GM12875 (cell line): ENCODE measurements at regions not wholly inside any gene's neighbourhood (a gene's known extent, or its start where the extent isn't known, plus 50 kb on each side); places are given as distances from the start of the nearest gene placed in this dataset.
"Not testable (repeated sequence)": the region's sequence is repeated elsewhere in the genome, so short reads cannot be mapped to it uniquely, and the experiment has no call there.

Experiments
- H3K4me3 ChIP-seq: one replicate; pipeline ENCODE4 v1.5.1; 2011; ENCODE audit warnings: low read depth, low read length, control low read depth
- TF ChIP-seq, protein P1 (sequence below): IDR thresholded peaks from 2 replicates; pipeline ENCODE4 v1.5.1; 2011; ENCODE audit warnings: low read depth, mild to moderate bottlenecking, control low read depth, inconsistent platforms, low read length, moderate library complexity, borderline replicate concordance; ENCODE audit not compliant: insufficient read depth

DNA sequence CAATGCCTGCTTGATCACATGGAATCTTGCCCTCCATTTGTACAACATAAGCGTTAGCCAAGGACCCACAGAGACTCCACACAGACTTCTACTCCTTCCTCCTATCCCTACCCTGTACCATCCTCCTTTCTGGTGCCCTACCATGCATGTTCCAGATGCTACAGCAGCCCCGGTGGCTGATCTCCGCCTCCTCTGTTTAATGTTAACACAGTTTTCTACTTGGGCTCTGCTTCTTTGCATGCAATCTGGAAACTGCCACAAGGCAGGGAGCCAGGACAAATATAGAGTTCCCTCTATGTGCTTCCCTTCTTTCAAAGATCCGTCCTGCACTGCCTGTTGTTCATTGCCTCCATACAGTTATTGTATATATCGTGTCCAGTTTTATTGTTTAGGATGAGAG is 368.6 kb upstream of the TENM3 start:
- TF ChIP-seq, protein P1, sequence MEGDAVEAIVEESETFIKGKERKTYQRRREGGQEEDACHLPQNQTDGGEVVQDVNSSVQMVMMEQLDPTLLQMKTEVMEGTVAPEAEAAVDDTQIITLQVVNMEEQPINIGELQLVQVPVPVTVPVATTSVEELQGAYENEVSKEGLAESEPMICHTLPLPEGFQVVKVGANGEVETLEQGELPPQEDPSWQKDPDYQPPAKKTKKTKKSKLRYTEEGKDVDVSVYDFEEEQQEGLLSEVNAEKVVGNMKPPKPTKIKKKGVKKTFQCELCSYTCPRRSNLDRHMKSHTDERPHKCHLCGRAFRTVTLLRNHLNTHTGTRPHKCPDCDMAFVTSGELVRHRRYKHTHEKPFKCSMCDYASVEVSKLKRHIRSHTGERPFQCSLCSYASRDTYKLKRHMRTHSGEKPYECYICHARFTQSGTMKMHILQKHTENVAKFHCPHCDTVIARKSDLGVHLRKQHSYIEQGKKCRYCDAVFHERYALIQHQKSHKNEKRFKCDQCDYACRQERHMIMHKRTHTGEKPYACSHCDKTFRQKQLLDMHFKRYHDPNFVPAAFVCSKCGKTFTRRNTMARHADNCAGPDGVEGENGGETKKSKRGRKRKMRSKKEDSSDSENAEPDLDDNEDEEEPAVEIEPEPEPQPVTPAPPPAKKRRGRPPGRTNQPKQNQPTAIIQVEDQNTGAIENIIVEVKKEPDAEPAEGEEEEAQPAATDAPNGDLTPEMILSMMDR: no peak
- H3K4me3 ChIP-seq: no peak overlapping the region

DNA sequence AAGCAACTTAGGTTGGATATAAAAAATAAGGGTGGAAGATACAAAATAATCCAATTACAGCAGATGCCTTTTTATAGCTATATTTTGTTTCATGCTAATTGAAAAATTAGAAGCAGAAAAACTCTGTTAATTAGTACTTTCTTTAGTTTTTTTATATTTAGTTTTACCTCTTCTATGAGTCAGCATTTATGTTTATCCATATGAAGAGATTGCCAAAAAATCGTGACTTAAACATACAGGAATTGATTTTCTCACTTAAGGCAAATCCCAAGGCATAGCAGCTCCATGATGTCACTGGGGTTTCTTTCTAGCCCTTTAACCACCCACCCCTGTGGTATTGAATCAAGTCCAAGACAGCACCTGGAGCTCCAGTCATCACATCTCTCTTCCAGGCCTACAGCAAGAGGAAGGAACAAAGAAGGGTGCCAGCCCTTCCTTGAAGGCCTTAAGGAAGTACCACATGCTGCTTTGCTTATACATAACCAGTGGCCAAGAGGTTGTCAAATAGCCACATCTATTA is 365.8 kb upstream of the TENM3 start:
- H3K4me3 ChIP-seq: no peak overlapping the region
- TF ChIP-seq, protein P1: no peak

DNA sequence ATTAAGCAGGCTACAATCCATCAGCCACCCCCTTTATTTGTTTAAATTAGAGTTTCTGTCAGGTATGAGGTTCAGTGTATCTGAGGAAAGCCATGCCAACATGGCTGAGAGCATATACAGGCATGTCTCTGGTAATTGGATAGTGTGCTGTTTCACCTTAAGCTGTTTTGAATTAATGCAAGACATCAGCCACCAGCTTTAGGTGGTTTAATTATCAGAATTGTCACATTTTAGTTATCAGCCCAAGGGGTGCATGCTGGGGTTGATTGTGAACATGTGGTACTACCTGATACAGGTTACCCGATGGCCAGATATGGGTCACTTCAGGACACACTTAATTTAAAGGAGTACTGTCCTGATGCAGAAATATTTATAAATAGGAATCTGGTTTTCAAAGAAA is 353.2 kb upstream of the TENM3 start:
- no peak overlapping the region for H3K4me3 ChIP-seq
- TF ChIP-seq, protein P1: no peak

DNA sequence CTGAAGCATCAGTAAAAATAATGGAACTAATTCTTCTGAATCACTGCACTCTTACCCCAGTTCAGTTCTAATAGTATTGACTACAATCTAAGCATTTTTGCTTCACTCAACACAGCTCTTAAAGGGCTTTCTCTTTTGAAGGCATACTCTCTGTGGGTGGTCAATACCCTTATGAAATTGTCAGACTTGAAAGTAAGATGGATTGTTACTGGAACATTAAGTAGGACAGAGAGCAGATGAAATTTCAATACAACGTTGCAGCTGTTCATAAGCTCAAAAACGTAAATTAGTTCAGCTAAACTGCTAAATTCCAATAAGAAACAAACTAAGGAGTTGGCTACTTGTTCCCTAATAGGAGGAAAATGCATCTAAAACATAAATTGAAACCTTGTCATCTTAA is 352.3 kb upstream of the TENM3 start:
- TF ChIP-seq, protein P1: no peak
- H3K4me3 ChIP-seq: no peak overlapping the region

- TF ChIP-seq, protein P1: no peak
- H3K4me3 ChIP-seq: no peak overlapping the region
Observed at GRCh38 chr4:181896614-181897013, 346.6 kb upstream of the TENM3 start.

DNA sequence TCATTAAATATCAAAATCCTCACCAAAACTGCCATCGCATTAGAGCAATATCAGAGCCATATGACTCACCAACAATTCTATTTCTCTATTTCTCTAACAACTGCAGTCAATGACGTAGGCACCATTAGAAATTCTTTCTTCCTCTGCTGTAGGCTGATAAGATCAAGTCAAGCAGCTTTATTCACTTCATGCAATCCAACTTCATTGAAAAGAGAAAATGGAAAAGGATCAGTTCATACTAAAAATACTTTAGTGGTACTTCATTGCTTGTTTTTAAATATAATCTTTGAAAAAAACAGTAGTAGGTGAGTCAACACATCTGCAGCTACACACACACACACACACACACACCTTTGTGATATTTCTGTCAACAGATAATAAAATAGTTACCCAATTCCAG is 345.3 kb upstream of the TENM3 start:
- H3K4me3 ChIP-seq: no peak overlapping the region

GRCh38 chr4:181902404-181902803 is 340.8 kb upstream of the TENM3 start:
- H3K4me3 ChIP-seq: not testable (repeated sequence)

More for the DNA sequence above, 345.3 kb upstream of the TENM3 start:
- TF ChIP-seq, protein P1: no peak

DNA sequence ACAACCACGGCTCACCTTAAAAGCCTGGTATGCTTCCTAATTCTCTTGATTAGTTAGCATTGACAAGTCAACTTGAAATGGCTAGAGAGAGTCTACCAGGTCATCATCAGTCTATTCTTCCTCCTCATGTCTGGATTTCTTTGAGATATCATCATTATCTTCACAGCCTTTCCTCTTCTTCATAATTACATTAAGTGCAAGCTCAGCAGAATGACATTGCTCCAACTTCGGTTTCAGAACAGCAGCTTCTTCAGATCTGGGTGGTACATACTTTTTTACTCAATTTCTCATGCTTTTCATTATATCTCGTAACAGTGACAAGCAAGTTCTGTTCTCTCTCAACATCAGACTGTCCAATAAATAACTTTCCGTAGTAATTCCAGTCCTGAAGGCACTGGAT is 337.5 kb upstream of the TENM3 start:
- TF ChIP-seq, protein P1: no peak
- no peak overlapping the region for H3K4me3 ChIP-seq
